IMR-90 (cell line): ENCODE measurements at regions not wholly inside any gene's neighbourhood (a gene's known extent, or its start where the extent isn't known, plus 50 kb on each side); places are given as distances from the start of the nearest gene placed in this dataset.

Experiments
- ATAC-seq: fragments of 200-7000 bp; cut with Tn5 transposase; 2 replicates; pipeline ENCODE4 v1.9.1; 2020; ENCODE audit warnings: low read depth, mild to moderate bottlenecking, moderate library complexity
- BruUV-seq: library from RNA; stranded (reverse); fragments of 400-500 nt; replicated peaks from 2 replicates; lab custom pipeline; 2021; lab: Mats Ljungman, UMichigan
- CTCF ChIA-PET: fragments of 300-600 bp; formaldehyde crosslinking; extraction: SDS; loops from one replicate; lab custom pipeline; 2021; ENCODE audit warnings: antibody characterized with exemption; lab: Yijun Ruan, JAX
- POLR2A ChIA-PET: fragments of 300-600 bp; sonication (Branson Sonifier 250); formaldehyde crosslinking; loops from one replicate; lab custom pipeline; 2022; ENCODE audit warnings: antibody characterized with exemption; ENCODE audit not compliant: unreplicated experiment; lab: Charles Lee
- DNase-seq: peaks from one replicate; pipeline ENCODE4 v3.0.0; 2013
- H2AFZ ChIP-seq: replicated peaks from 2 replicates; pipeline ENCODE3; 2013; ENCODE audit warnings: low read length, mild to moderate bottlenecking; ENCODE audit not compliant: poor library complexity
- H2AK5ac ChIP-seq: 2 replicates; pipeline ENCODE4 v1.6.1; 2013; ENCODE audit warnings: low read depth, low read length, inconsistent platforms
- H2AK9ac ChIP-seq: replicated peaks from 2 replicates; pipeline ENCODE3; 2013; ENCODE audit warnings: mild to moderate bottlenecking, low read depth, low read length, moderate library complexity; ENCODE audit not compliant: poor library complexity
- H2BK120ac ChIP-seq: 2 replicates; pipeline ENCODE4 v1.6.1; 2013; ENCODE audit warnings: low read depth, low read length, inconsistent platforms
- H2BK15ac ChIP-seq: 3 replicates; pipeline ENCODE4 v1.6.1; 2013; ENCODE audit warnings: low read depth, low read length, inconsistent platforms
- H2BK20ac ChIP-seq: 2 replicates; pipeline ENCODE4 v1.6.1; 2013; ENCODE audit warnings: low read depth, mild to moderate bottlenecking, inconsistent platforms, low read length, moderate library complexity
- H2BK5ac ChIP-seq: 2 replicates; pipeline ENCODE4 v1.6.1; 2013; ENCODE audit warnings: mild to moderate bottlenecking, low read depth, low read length, inconsistent platforms; ENCODE audit not compliant: poor library complexity, severe bottlenecking
- H3K14ac ChIP-seq: replicated peaks from 2 replicates; pipeline ENCODE4 v1.6.1; 2013; ENCODE audit warnings: low read depth, low read length, inconsistent platforms
- H3K18ac ChIP-seq: 2 replicates; pipeline ENCODE4 v1.6.1; 2013; ENCODE audit warnings: low read depth, low read length, control low read depth
- H3K23ac ChIP-seq: 2 replicates; pipeline ENCODE4 v1.6.1; 2013; ENCODE audit warnings: low read depth, low read length, inconsistent platforms
- H3K27ac ChIP-seq: 2 replicates; pipeline ENCODE4 v1.5.1; 2013; ENCODE audit warnings: mild to moderate bottlenecking, control low read depth, low read length; ENCODE audit not compliant: insufficient read depth
- H3K27me3 ChIP-seq: 2 replicates; pipeline ENCODE4 v1.6.1; 2013; ENCODE audit warnings: low read length; ENCODE audit not compliant: control insufficient read depth, insufficient read depth
- H3K36me3 ChIP-seq: 2 replicates; pipeline ENCODE4 v1.6.1; 2013; ENCODE audit warnings: low read length, mixed read lengths; ENCODE audit not compliant: control insufficient read depth, insufficient read depth
- H3K4ac ChIP-seq: 2 replicates; pipeline ENCODE4 v1.6.1; 2013; ENCODE audit warnings: low read depth, low read length, inconsistent platforms
- H3K4me1 ChIP-seq: 2 replicates; pipeline ENCODE4 v1.6.1; 2013; ENCODE audit warnings: low read length, mixed read lengths; ENCODE audit not compliant: control insufficient read depth, insufficient read depth
- H3K4me2 ChIP-seq: 2 replicates; pipeline ENCODE4 v1.6.1; 2013; ENCODE audit warnings: low read depth, mild to moderate bottlenecking, control low read depth, low read length, moderate library complexity
- H3K4me3 ChIP-seq: 2 replicates; pipeline ENCODE4 v1.5.1; 2013; ENCODE audit warnings: low read depth, mild to moderate bottlenecking, control low read depth, low read length, moderate library complexity; ENCODE audit not compliant: insufficient read depth
- H3K56ac ChIP-seq: 2 replicates; pipeline ENCODE4 v1.6.1; 2013; ENCODE audit warnings: low read length, inconsistent platforms; ENCODE audit not compliant: insufficient read depth; ENCODE audit errors: extremely low read depth
- H3K79me1 ChIP-seq, 2 experiments: 2 replicates each; pipeline ENCODE4 v1.6.1; 2013; ENCODE audit warnings: low read length in 2 of 2, inconsistent platforms in 1 of 2, low read depth in 1 of 2
- H3K9ac ChIP-seq: 2 replicates; pipeline ENCODE4 v1.6.1; 2013; ENCODE audit warnings: low read depth, low read length, control low read depth
- H3K9me1 ChIP-seq: 2 replicates; pipeline ENCODE4 v1.6.1; 2013; ENCODE audit warnings: low read length, inconsistent platforms; ENCODE audit not compliant: insufficient read depth
- H3K9me3 ChIP-seq: 2 replicates; pipeline ENCODE4 v1.6.1; 2013; ENCODE audit warnings: low read length; ENCODE audit not compliant: control insufficient read depth, insufficient read depth
- H4K20me1 ChIP-seq: 2 replicates; pipeline ENCODE4 v1.6.1; 2013; ENCODE audit warnings: low read length, inconsistent platforms; ENCODE audit not compliant: insufficient read depth
- H4K5ac ChIP-seq: 2 replicates; pipeline ENCODE4 v1.6.1; 2013; ENCODE audit warnings: mild to moderate bottlenecking, low read depth, low read length, control low read depth
- H4K8ac ChIP-seq, 2 experiments: 2 replicates each; pipeline ENCODE4 v1.6.1; 2013; ENCODE audit warnings: low read depth in 2 of 2, low read length in 2 of 2, control low read depth in 1 of 2, inconsistent platforms in 1 of 2
- H4K91ac ChIP-seq: 2 replicates; pipeline ENCODE4 v1.6.1; 2013; ENCODE audit warnings: low read depth, low read length, inconsistent platforms; ENCODE audit not compliant: insufficient read depth
- CHD1 ChIP-seq: IDR thresholded peaks from 2 replicates; pipeline ENCODE4 v1.6.1; 2012; ENCODE audit warnings: low read depth, low read length, improper control_type of control experiment
- WGBS, 2 experiments: methylation state at CpG; one replicate each; pipeline versions ENCODE4 v1.1.5 to v1.1.7; 2013; ENCODE audit warnings: missing lambda C conversion rate in 2 of 2; ENCODE audit not compliant: insufficient read length in 1 of 2; ENCODE audit errors: extremely low coverage in 2 of 2; 5-methylcytosine and 5-hydroxymethylcytosine counted together
- dilution Hi-C: fragments of 300-500 bp; cut with HindIII; formaldehyde crosslinking; loops from one replicate; pipeline ENCODE4 v1.14.3; 2018; ENCODE audit warnings: low sequenced_read_pairs; ENCODE audit not compliant: unreplicated experiment
- in situ Hi-C: fragments of 300-500 bp; cut with MboI; formaldehyde crosslinking; loops from 3 replicates; pipeline ENCODE4 v1.14.3; 2019; ENCODE audit warnings: low sequenced_read_pairs, inconsistent platforms, mixed read lengths
- intact Hi-C: fragments of 100-400 bp; cut with micrococcal nuclease; formaldehyde crosslinking; loops from 2 replicates; pipeline ENCODE4 v1.10.0; 2022

DNA sequence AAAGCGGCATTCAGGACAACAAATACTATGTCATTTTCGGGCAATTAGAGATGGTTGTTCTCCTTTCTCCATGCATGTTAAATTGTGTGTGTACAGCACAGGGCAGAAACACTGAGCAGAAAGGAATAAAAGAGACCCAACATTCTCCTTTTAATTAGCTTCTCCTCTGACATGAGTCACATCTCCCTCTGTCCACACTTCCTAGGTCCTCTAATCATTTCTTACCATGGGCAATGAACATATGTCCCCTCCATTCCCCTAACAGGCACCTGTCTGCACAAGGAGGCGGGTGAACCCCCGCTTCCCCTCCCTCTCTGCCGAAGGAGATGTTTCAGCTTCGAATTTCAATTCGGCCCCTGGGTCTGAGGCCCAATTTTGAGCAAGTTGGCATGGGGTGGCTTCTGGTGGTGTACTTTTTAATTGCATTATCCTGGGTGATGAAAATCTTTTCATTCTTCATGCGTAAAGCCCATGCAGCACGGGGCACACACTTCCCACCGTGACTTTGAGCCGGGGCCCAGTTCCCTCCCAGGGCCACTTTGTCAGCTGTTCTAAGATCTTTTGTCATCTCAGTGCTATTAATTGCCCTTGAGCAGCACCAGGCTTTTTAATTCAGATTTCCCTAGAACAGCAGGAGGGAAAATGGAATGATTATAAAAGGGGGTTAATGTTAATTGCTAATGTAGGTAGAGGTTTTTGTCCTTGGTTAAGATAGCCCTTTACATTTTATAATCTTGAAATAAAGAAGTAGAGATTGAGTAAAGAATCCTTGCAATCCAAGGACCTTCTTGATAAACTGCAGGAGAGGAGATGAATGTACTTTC lies 219.5 kb upstream of the NRP1 start:
- no peak overlapping the region for H3K14ac ChIP-seq
- H2AK9ac ChIP-seq: no peak overlapping the region
- H2AFZ ChIP-seq: no peak overlapping the region
- no peak overlapping the region for H4K8ac ChIP-seq
- H3K4me1 ChIP-seq: no peaks in the 10 kb centered on the region
- intact Hi-C loops: no loop called here
- H3K27ac ChIP-seq: no peak overlapping the region
- no peaks in the 10 kb centered on the region for H3K9me3 ChIP-seq
- no peak overlapping the region for H3K4ac ChIP-seq
- no peaks in the 10 kb centered on the region for H4K20me1 ChIP-seq
- H2BK5ac ChIP-seq: no peak overlapping the region
- H3K4me2 ChIP-seq: no peak overlapping the region
- no CpG with 5 or more reads among the region's 11 CpGs for WGBS, 2 experiments
- dilution Hi-C loops: no loop called here
- H2BK120ac ChIP-seq: no peak overlapping the region
- H3K18ac ChIP-seq: no peak overlapping the region
- no peak overlapping the region for H3K56ac ChIP-seq
- no peak for ATAC-seq
- H3K4me3 ChIP-seq: no peak overlapping the region
- peaks cover 28% of the 10 kb centered on the region for H3K27me3 ChIP-seq
- H3K36me3 ChIP-seq: no peaks in the 10 kb centered on the region
- no peak for TF ChIP-seq CHD1
- no peak for DNase-seq
- no peak overlapping the region for H4K91ac ChIP-seq
- BruUV-seq: no TSS peak
- H3K9ac ChIP-seq: no peak overlapping the region
- no peak overlapping the region for H2BK20ac ChIP-seq
- H3K23ac ChIP-seq: no peak overlapping the region
- ChIA-PET POLR2A (interaction anchor here (0.5 kb wide), 1 partner anchor 415 kb away, joined by 3 read pairs; no protein-coding TSS in a partner anchor), CTCF (no interaction called here)
- H2BK15ac ChIP-seq: no peak overlapping the region
- in situ Hi-C loops: no loop called here
- H2AK5ac ChIP-seq: no peak overlapping the region
- H3K9me1 ChIP-seq: no peaks in the 10 kb centered on the region
- no peak overlapping the region for H4K5ac ChIP-seq
- H3K79me1 ChIP-seq: no peaks in the 10 kb centered on the region
